ENCODE measurements at regions not wholly inside any gene's neighbourhood (a gene's known extent, or its start where the extent isn't known, plus 50 kb on each side); places are given as distances from the start of the nearest gene placed in this dataset.

DNA sequence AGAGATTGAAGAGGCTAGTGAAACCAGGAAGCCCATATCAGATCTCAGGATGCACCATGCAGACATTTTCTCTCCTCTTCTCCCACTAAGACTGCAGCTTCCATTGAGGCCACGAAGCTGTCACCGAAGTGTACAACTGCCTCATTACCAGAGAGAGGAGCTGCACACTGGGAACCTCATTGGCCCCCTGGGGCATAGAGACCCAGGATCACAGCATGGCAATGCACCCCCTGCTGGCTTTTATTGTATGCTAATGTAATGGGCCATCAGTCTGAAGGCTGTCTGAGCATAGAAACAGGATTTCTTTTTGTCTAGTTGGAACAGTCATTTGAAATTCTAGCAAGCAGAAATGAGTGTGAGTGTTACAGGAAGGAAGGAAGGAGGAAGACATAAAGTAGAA is 861.6 kb upstream of the CELF4 start:
- TF ChIP-seq, protein P1, sequence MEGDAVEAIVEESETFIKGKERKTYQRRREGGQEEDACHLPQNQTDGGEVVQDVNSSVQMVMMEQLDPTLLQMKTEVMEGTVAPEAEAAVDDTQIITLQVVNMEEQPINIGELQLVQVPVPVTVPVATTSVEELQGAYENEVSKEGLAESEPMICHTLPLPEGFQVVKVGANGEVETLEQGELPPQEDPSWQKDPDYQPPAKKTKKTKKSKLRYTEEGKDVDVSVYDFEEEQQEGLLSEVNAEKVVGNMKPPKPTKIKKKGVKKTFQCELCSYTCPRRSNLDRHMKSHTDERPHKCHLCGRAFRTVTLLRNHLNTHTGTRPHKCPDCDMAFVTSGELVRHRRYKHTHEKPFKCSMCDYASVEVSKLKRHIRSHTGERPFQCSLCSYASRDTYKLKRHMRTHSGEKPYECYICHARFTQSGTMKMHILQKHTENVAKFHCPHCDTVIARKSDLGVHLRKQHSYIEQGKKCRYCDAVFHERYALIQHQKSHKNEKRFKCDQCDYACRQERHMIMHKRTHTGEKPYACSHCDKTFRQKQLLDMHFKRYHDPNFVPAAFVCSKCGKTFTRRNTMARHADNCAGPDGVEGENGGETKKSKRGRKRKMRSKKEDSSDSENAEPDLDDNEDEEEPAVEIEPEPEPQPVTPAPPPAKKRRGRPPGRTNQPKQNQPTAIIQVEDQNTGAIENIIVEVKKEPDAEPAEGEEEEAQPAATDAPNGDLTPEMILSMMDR (IDR thresholded peaks at IDR 0.05; ENCODE audit: insufficient read depth, low read depth, low read length): no peak
- TF ChIP-seq EZH2 (IDR thresholded peaks at IDR 0.05; ENCODE audit: insufficient read depth, low read length): no peak
